ENCODE measurements at regions not wholly inside any gene's neighbourhood (a gene's known extent, or its start where the extent isn't known, plus 50 kb on each side); places are given as distances from the start of the nearest gene placed in this dataset.

- H2AFZ ChIP-seq: no peak overlapping the region
- no peaks in the 10 kb centered on the region for H3K79me2 ChIP-seq
- TF ChIP-seq CTCF (IDR thresholded peaks at IDR 0.05): no peak
- no peaks in the 10 kb centered on the region for H3K27me3 ChIP-seq (ENCODE audit: control insufficient read depth, insufficient read depth, low read length)
- no peaks in the 10 kb centered on the region for H3K4me1 ChIP-seq
- H3K9me3 ChIP-seq (ENCODE audit: control insufficient read depth, low read length): no peaks in the 10 kb centered on the region
- H3K27ac ChIP-seq: no peak overlapping the region
- H3K36me3 ChIP-seq (ENCODE audit: control insufficient read depth, insufficient read depth, low read length): no peaks in the 10 kb centered on the region
- no peak overlapping the region for H3K9ac ChIP-seq
- H3K4me2 ChIP-seq (ENCODE audit: low read length): no peak overlapping the region
- H3K4me3 ChIP-seq (ENCODE audit: low read depth, low read length): no peak overlapping the region
These were observed 537.1 kb downstream of the AJAP1 start for GRCh38 chr1:5191470-5191869.

- Histone ChIP-seq H2AFZ (no peak overlapping the region), H3K4me3 (ENCODE audit: low read depth, low read length) (no peak overlapping the region), H3K4me2 (ENCODE audit: low read length) (no peak overlapping the region), H3K27me3 (ENCODE audit: control insufficient read depth, insufficient read depth, low read length) (no peaks in the 10 kb centered on the region), H3K4me1 (no peaks in the 10 kb centered on the region), H3K79me2 (no peaks in the 10 kb centered on the region), H3K9me3 (ENCODE audit: control insufficient read depth, low read length) (no peaks in the 10 kb centered on the region), H3K36me3 (ENCODE audit: control insufficient read depth, insufficient read depth, low read length) (no peaks in the 10 kb centered on the region), H3K27ac (no peak overlapping the region), H3K9ac (no peak overlapping the region)
- no peak for TF ChIP-seq CTCF (IDR thresholded peaks at IDR 0.05)
These were observed 535.0 kb downstream of the AJAP1 start for GRCh38 chr1:5189384-5189783.

- Histone ChIP-seq H3K9me3 (ENCODE audit: control insufficient read depth, low read length) (no peaks in the 10 kb centered on the region), H3K4me3 (ENCODE audit: low read depth, low read length) (no peak overlapping the region), H3K27me3 (ENCODE audit: control insufficient read depth, insufficient read depth, low read length) (no peaks in the 10 kb centered on the region), H3K4me2 (ENCODE audit: low read length) (no peak overlapping the region), H3K27ac (no peak overlapping the region), H2AFZ (no peak overlapping the region), H3K4me1 (no peaks in the 10 kb centered on the region), H3K9ac (no peak overlapping the region), H3K79me2 (no peaks in the 10 kb centered on the region), H3K36me3 (ENCODE audit: control insufficient read depth, insufficient read depth, low read length) (no peaks in the 10 kb centered on the region)
- TF ChIP-seq CTCF (IDR thresholded peaks at IDR 0.05): no peak
These were observed 511.4 kb downstream of the AJAP1 start for GRCh38 chr1:5165762-5166161.

GRCh38 chr1:5164158-5164557 lies 509.7 kb downstream of the AJAP1 start:
- TF ChIP-seq CTCF (IDR thresholded peaks at IDR 0.05): no peak
- Histone ChIP-seq H3K36me3 (ENCODE audit: control insufficient read depth, insufficient read depth, low read length) (no peaks in the 10 kb centered on the region), H3K27ac (no peak overlapping the region), H3K79me2 (no peaks in the 10 kb centered on the region), H3K4me1 (no peaks in the 10 kb centered on the region), H3K4me3 (ENCODE audit: low read depth, low read length) (no peak overlapping the region), H3K4me2 (ENCODE audit: low read length) (no peak overlapping the region), H3K9ac (no peak overlapping the region), H3K9me3 (ENCODE audit: control insufficient read depth, low read length) (no peaks in the 10 kb centered on the region), H3K27me3 (ENCODE audit: control insufficient read depth, insufficient read depth, low read length) (no peaks in the 10 kb centered on the region), H2AFZ (no peak overlapping the region)

- no peak overlapping the region for H3K9ac ChIP-seq
- H3K9me3 ChIP-seq (ENCODE audit: control insufficient read depth, low read length): no peaks in the 10 kb centered on the region
- no peak overlapping the region for H3K27ac ChIP-seq
- no peak overlapping the region for H3K4me2 ChIP-seq (ENCODE audit: low read length)
- H3K79me2 ChIP-seq: no peaks in the 10 kb centered on the region
- TF ChIP-seq CTCF (IDR thresholded peaks at IDR 0.05): no peak
- H3K4me3 ChIP-seq (ENCODE audit: low read depth, low read length): no peak overlapping the region
- no peaks in the 10 kb centered on the region for H3K27me3 ChIP-seq (ENCODE audit: control insufficient read depth, insufficient read depth, low read length)
- H3K36me3 ChIP-seq (ENCODE audit: control insufficient read depth, insufficient read depth, low read length): no peaks in the 10 kb centered on the region
- no peak overlapping the region for H2AFZ ChIP-seq
- H3K4me1 ChIP-seq: no peaks in the 10 kb centered on the region
These were observed 507.0 kb downstream of the AJAP1 start for GRCh38 chr1:5161372-5161771.
